Uterus (tissue), 3 donors: ENCODE measurements at regions not wholly inside any gene's neighbourhood (a gene's known extent, or its start where the extent isn't known, plus 50 kb on each side); places are given as distances from the start of the nearest gene placed in this dataset.
"Not testable (repeated sequence)": the region's sequence is repeated elsewhere in the genome, so short reads cannot be mapped to it uniquely, and the experiment has no call there.

Experiments
- DNase-seq, 2 donors: peaks; one replicate each; pipeline ENCODE4 v3.0.0-alpha.2; 2019 to 2020
- H3K27ac ChIP-seq, 2 donors: fragments of 200-600 bp; sonication (generic); 1 replicate in 1 of 2; 2 replicates in 1 of 2; pipeline ENCODE4 v1.5.1; 2016 to 2018
- H3K27me3 ChIP-seq, 2 donors: fragments of 200-600 bp; sonication (generic); one replicate each; pipeline ENCODE4 v1.5.1; 2018 to 2019; ENCODE audit warnings: control low read depth in 1 of 2
- H3K36me3 ChIP-seq, 2 donors: fragments of 200-600 bp; sonication (generic); one replicate each; pipeline ENCODE4 v1.5.1; 2019; ENCODE audit warnings: control low read depth in 1 of 2
- H3K4me1 ChIP-seq, 2 donors: fragments of 200-600 bp; sonication (generic); one replicate each; pipeline ENCODE4 v1.5.1; 2018 to 2019; ENCODE audit warnings: control low read depth in 1 of 2
- H3K4me3 ChIP-seq, 2 donors: fragments of 200-600 bp; sonication (generic); 1 replicate in 1 of 2; 2 replicates in 1 of 2; pipeline ENCODE4 v1.5.1; 2018 to 2019; ENCODE audit warnings: mild to moderate bottlenecking in 1 of 2
- H3K9me3 ChIP-seq, 2 donors: fragments of 200-600 bp; sonication (generic); one replicate each; pipeline ENCODE4 v1.5.1; 2019; ENCODE audit warnings: control low read depth in 1 of 2
- CTCF ChIP-seq, 4 experiments: fragments of 200-600 bp in 2 of 4; fragments of 450-650 bp in 2 of 4; sonication (generic) in 2 of 4; IDR thresholded peaks; one replicate each; pipeline ENCODE4 v1.5.1; 2016 to 2019; ENCODE audit warnings: antibody characterized with exemption in 4 of 4, mild to moderate bottlenecking in 2 of 4, moderate library complexity in 1 of 4
- POLR2A ChIP-seq, 2 donors: fragments of 450-650 bp; IDR thresholded peaks; one replicate each; pipeline ENCODE4 v1.6.1; 2016; ENCODE audit warnings: antibody characterized with exemption in 2 of 2, mild to moderate bottlenecking in 1 of 2, moderate library complexity in 1 of 2
- intact Hi-C: fragments of 100-400 bp; cut with DNase I; formaldehyde crosslinking; loops from one replicate; pipeline ENCODE4 v1.15.1; 2023; ENCODE audit warnings: low total_unique reads
- donor health status: DM: yes; HTN: yes; CAD: no.

GRCh38 chr4:110335399-110335798 lies 137.0 kb upstream of the ELOVL6 start:
- Histone ChIP-seq H3K27me3 (no peaks in the 10 kb centered on the region), H3K36me3 (no peaks in the 10 kb centered on the region), H3K9me3 (no peaks in the 10 kb centered on the region), H3K4me1 (no peaks in the 10 kb centered on the region), H3K27ac (no peak overlapping the region), H3K4me3 (no peak overlapping the region)
- DNase-seq = no peak
- intact Hi-C loops = no loop called here
- TF ChIP-seq CTCF (IDR thresholded peaks at IDR 0.05) (no peak), POLR2A (IDR thresholded peaks at IDR 0.05) (no peak)

GRCh38 chr4:110332483-110332882 lies 134.1 kb upstream of the ELOVL6 start:
- no peaks in the 10 kb centered on the region for H3K27me3 ChIP-seq
- intact Hi-C loops = no loop called here

GRCh38 chr4:110326426-110326825 lies 128.0 kb upstream of the ELOVL6 start:
- H3K4me3 ChIP-seq, H3K4me1 ChIP-seq, H3K27me3 ChIP-seq, intact Hi-C loops, H3K36me3 ChIP-seq, DNase-seq, H3K27ac ChIP-seq, H3K9me3 ChIP-seq: not testable (repeated sequence)

More at GRCh38 chr4:110332483-110332882, 134.1 kb upstream of the ELOVL6 start:
- Histone ChIP-seq H3K27ac (peak overlapping the region in 1 of 2 donors; percentile 29), H3K9me3 (no peaks in the 10 kb centered on the region), H3K4me3 (no peak overlapping the region), H3K36me3 (no peaks in the 10 kb centered on the region), H3K4me1 (no peaks in the 10 kb centered on the region)
- TF ChIP-seq POLR2A (IDR thresholded peaks at IDR 0.05) = no peak
- no peak for TF ChIP-seq CTCF (IDR thresholded peaks at IDR 0.05)
- no peak for DNase-seq

GRCh38 chr4:110310795-110311194 lies 112.4 kb upstream of the ELOVL6 start:
- H3K4me1 ChIP-seq = no peaks in the 10 kb centered on the region
- TF ChIP-seq CTCF (IDR thresholded peaks at IDR 0.05) (no peak), POLR2A (IDR thresholded peaks at IDR 0.05) (no peak)
- no peak overlapping the region for H3K27ac ChIP-seq
- no peaks in the 10 kb centered on the region for H3K36me3 ChIP-seq
- H3K9me3 ChIP-seq = no peaks in the 10 kb centered on the region
- H3K4me3 ChIP-seq = no peak overlapping the region
- H3K27me3 ChIP-seq = no peaks in the 10 kb centered on the region
- intact Hi-C loops = no loop called here
- DNase-seq = no peak

- no peaks in the 10 kb centered on the region for H3K36me3 ChIP-seq
- intact Hi-C loops = no loop called here
- no peak overlapping the region for H3K27ac ChIP-seq
- no peak overlapping the region for H3K4me3 ChIP-seq
- H3K4me1 ChIP-seq = no peaks in the 10 kb centered on the region
- H3K9me3 ChIP-seq = no peaks in the 10 kb centered on the region
- TF ChIP-seq POLR2A (IDR thresholded peaks at IDR 0.05) = no peak
- TF ChIP-seq CTCF (IDR thresholded peaks at IDR 0.05) = no peak
- no peaks in the 10 kb centered on the region for H3K27me3 ChIP-seq
- no peak for DNase-seq
Observed at GRCh38 chr4:110309675-110310074, 111.3 kb upstream of the ELOVL6 start.

- TF ChIP-seq POLR2A (IDR thresholded peaks at IDR 0.05) (no peak), CTCF (IDR thresholded peaks at IDR 0.05) (no peak)
- DNase-seq = no peak
- no peaks in the 10 kb centered on the region for H3K4me1 ChIP-seq
- no peaks in the 10 kb centered on the region for H3K36me3 ChIP-seq
- no peaks in the 10 kb centered on the region for H3K9me3 ChIP-seq
- intact Hi-C loops = no loop called here
- no peak overlapping the region for H3K27ac ChIP-seq
- H3K4me3 ChIP-seq = no peak overlapping the region
- no peaks in the 10 kb centered on the region for H3K27me3 ChIP-seq
Observed at GRCh38 chr4:110306303-110306702, 107.9 kb upstream of the ELOVL6 start.
